SHP77 treated with DMSO at 0.1 percent for 48 hours (cell line): ENCODE measurements at regions not wholly inside any gene's neighbourhood (a gene's known extent, or its start where the extent isn't known, plus 50 kb on each side); places are given as distances from the start of the nearest gene placed in this dataset.

Experiments
- DNase-seq: peaks from one replicate; lab custom pipeline; 2025; lab: John Stamatoyannopoulos, UW

DNA sequence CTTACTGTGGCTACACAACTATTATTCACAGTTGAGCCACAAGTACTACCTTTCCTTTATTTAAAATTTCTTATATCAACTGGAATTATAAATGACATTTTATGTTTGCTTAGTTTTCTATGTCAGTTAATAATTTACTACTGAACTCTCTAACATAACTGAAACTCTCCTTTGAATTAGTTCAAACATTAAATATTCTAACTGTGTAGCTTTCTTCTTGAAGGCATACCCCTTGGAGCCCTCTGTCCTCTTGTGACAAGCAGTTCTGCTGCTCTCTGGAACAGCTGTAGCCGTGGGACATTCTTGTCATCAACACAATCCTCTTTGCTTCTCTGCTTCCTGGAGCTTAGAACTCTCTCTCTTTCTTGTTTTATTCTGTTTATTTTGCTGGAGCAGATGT lies 244.8 kb downstream of the NHLRC3 start:
- DNase-seq: no peak

DNA sequence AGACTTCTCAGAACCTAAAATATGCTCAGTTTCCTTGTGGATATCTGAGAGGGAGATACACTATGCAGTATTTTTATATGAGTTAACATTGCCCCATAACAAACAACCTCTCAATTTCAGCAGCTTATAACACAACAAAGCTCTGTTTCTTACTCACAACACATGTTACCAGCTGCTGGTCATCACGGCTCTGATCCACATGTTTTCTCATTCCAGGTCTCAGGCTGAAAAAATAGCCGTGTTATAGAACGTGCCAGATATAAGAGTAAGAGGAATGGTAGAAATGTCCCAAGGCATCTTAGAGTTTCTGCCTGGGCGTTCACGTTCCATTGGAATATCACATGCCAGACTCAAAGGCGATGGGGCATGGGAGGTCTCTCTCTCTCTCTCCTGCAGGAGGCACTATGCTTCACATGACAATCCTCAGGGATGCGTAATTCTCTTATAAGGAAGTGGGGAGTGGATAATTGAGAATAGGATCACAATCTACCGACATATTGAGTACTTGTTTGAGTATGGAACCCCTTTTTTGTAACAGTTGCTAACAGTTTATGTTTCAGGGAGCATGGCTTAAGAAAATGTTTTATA lies 246.6 kb downstream of the NHLRC3 start:
- DNase-seq: no peak
